GM19468 (cell line): ENCODE measurements at regions not wholly inside any gene's neighbourhood (a gene's known extent, or its start where the extent isn't known, plus 50 kb on each side); places are given as distances from the start of the nearest gene placed in this dataset.
"Not testable (repeated sequence)": the region's sequence is repeated elsewhere in the genome, so short reads cannot be mapped to it uniquely, and the experiment has no call there.

Experiments used
- ATAC-seq: cut with Tn5 transposase; IDR thresholded peaks from one replicate; pipeline ENCODE4 v1.9.1; 2021; ENCODE audit warnings: mild to moderate bottlenecking, moderate library complexity, moderate number of reproducible peaks; ENCODE audit not compliant: unreplicated experiment; ENCODE audit errors: extremely low read depth

DNA sequence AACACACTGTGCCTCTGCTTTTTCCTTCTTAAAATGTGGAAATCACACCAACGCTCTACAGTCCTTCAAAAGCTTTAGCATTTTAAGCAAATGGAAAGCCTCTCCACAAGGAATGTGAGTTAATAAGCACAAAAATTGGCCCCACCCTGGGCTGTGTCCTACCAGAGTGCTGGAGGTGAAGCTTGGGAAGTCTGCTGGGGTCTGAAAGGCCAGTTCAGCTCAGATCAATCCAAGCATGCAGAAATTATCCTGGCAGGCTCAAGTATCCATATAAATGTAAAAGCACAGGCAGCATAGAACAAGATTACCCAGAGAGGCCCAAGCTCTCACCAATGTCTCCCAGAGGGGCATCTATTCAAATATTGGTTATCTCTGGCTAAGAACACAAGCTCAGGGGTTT lies 98.5 kb downstream of the ESM1 start:
- no peak for ATAC-seq

DNA sequence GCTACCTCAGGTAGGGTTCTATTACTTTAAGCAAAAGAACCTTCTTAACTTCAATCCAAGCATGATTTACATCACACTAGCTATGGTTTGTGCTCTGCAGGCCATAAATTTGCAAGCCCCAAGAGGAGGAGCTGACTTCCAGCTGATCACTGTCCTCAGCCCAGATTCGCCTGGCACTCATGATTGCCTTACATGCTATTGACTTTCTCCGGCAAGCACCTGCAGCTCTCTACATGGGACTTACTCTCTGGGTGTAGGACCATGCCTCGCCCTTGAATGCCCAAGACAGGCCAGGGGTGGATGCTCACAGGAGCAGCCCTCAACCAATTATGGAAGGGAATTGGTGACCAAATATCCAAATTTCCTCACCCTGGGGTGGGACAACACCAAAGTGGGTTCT lies 99.8 kb downstream of the ESM1 start:
- no peak for ATAC-seq

DNA sequence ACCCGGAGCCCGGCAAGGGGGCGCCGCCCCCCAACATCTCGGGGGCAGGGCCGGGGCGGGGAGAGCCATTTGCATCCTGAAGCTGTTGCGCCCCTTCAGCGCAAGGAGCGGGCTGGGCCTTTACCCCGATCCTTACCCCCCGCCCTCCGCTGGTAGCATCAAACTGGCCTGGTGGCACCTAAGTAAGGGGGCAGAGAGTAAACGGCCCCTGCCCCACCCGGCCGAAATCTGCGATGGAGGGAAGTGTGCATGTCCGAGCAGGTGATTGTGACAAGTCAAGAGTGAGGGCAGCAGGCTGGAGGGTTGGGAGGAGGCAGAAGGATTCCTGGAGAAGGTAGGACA lies 101.2 kb downstream of the ESM1 start:
- ATAC-seq, result no peak

DNA sequence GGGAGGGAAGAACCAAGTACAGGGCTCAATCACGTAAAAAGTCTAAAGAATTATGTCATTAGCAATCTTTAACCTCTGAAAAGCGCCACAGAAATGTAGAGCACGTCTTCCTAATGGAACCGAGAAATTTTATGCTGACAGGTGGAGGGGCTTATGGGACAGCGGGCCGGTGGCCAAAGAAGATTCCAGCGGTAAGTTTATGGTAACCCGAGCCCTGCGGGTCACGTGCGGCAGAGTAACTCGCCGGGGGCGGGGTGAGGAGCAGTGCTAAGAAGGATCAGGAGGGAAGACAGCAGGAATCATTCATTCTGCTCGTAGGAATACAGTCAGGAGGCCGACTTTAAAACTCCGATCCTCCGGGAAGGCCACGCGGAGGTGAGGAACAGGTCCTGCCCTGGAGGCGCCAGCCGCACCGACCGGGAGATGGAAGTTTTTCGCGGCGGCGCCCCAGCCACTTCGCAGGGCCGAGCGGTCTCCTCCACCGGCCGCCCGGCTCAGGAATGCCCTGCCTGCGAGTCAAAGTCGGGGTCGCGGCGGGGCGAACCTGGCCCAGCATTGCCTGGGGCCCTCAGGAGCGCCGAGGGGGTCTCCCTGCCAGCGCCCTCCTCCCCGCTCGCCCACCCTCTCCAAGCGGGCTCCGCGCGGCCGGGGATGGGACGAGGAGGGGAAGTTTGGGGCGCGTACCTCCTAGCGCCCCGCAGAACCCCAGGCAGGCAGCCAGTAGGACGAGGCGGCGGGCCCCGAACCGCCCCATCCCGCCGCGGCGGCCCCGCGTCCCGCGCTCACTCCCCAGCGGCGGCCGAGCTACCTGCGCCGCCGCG lies 101.8 kb downstream of the ESM1 start:
- no peak for ATAC-seq

DNA sequence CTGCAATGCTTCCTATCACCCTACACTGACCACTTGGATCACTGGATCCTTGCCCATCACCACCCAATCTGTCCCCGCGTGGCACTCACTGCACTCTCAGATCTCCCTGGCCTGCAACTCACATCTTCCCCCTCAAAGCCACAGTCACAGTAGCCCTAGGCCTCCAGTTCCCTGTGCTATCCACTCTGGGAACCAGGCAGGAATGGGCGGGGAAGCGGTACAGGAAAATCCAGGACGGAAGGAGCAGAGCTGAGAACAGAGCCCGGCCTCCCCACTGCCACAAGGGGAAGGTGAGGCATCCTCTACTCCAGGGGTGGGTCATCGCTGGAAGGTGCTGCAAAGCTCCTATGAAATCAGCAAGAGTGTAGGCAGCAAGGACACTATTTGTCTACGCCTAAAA lies 102.6 kb downstream of the ESM1 start:
- ATAC-seq, result no peak

DNA sequence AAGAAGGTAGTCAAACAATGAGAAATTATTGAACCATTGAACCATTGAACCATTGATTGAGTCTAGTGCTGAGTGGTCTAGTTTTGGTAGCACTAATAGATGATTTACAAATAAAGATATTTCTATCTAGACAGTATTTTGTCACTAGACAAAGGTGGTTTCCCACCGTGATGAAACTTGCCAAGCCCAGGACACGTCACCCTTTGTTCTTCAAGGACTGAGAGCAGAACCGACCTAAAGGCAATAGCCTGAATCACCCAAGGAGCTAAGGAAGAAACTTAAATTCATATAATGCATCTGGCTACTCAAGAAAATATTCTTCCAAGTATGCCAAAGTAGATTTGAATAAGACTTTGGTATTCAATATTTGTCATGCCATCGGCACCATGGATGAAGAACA lies 103.3 kb downstream of the ESM1 start:
- ATAC-seq, result no peak

DNA sequence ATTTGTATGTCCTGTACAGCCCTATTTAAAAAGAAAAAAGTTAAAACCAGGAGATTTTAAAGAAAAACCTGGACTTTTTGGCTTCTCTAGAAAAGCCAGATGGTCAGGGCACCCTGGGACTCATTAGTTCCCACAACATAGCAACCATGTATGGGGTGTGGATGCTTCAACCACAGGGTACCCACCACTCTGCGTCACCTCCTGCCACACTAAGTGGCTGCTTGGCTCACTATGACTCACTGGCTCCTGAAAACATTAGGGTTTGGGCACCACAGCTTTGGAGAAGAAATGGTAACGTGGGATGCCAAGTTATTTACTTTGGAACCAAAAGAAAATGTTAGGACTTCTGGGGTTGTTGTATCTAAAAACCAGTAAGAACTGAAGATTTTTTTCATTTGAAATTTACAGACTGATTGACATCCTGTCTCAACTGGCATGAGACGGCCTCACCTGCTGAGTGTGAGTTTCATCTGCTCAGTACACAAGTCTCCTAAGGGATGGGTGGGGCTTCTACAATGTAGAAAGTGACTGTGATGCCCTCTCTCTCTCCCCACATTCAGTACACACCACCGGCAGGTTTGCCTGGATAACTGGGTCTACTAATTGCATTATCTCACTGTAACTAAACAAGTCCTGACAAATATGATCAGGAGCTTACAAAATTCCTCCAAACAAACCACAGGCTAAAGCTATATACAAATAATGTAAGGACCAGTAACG lies 103.9 kb downstream of the ESM1 start:
- ATAC-seq, result no peak

DNA sequence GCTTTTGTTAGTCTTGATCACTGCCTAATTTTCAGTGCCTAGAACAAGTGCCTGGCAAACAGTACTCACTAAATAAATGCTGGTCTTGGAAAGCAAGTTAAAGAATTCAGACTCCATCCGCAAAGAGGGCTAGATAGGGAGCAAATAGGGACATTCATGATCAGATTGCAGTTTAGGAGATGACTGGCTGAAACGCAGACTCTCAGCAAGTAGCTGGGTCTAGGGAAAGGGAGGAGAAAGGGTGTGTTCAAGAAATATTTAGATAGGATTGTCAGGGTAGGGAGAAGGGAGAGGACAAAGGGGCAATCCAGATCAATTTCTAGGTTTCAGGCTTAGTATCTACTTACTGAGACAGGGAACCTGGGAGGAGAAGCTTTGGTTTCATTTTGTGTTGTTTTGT lies 108.4 kb downstream of the ESM1 start:
- no peak for ATAC-seq

DNA sequence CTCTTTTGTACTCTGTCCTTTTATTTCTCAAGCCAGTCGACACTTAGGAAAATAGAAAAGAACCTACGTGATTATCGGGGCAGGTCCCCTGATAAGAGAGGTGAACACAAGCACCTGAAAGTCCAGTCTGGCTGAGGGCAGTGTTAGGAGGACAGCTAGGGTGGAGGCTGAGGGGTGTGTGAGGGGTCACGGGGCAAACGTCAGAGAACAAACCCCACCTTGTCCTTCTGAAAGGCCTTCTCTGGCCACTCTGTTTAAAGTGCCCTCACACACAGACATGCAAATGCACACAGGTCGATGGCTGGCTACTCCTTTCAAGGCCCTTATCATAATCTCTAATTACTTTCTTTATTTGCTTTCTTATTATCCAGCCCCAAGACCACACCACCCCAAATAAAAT lies 108.8 kb downstream of the ESM1 start:
- ATAC-seq, result no peak

DNA sequence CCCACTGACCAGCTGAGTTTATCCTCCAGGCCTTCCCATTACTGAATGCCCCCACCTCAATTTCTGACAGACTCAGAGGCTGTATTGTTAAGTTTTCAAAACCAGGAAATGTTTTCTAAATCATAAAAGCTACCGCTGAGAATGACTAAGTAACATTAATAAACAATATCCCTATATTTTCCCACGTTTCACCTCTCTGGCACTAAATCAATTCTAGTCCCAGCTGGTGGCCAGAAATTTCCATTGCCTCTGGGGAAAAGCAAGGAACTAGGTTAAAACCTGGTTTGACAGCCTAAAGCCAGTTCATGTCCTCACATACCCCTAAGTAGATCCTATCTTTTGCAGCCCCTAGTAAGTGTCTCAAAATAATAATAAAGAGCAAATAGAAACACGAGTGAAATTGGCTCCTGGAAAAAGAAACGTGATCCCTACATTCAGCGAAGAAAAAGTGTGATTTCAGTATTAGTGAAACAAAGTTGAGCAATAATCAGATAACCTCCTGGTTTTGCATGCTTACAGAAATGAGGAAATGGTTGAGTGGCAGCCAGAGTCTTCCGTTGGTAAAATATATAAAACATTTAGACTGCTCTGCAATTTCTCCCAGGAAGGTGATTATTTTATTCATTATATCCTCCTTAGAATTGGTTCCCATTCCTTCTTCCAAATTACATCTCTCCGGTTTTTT lies 110.9 kb downstream of the ESM1 start:
- no peak for ATAC-seq

DNA sequence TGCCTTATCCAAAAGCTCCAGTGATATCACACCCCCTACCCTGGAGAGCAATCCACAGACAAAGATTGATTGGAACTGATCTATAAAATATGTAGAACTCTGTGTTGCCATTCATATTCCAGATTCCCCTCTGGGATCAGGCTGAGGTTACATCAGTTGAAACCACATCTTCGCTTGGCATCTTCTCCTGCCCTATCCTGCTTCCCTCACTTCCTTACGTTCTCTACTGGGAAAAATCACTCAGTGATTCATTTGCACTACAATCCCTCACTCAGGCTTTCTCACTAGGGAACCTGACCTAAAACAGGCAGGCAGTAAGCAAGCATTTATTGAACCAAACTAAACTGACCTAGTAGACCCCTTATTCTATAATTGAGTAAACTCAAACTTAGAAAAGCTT lies 111.7 kb downstream of the ESM1 start:
- no peak for ATAC-seq

DNA sequence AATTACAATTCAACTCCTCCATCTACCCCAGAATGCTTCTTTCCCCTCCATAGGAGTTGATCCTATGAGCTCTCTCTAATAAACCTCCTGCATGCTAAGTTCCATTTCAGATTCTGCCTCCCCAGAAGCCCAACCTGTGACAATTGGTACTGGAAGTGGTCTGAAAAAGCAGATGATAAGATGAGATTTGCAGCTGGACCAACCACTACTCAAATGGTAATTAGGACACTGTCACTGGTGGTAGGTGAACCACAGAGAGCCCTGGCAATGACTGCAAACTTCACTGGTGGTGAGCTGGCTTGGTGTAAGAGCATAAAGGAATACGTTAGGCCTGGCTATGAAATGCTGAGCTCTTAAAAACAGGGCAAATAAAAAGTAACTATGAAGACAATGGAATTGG lies 112.6 kb downstream of the ESM1 start:
- no peak for ATAC-seq

DNA sequence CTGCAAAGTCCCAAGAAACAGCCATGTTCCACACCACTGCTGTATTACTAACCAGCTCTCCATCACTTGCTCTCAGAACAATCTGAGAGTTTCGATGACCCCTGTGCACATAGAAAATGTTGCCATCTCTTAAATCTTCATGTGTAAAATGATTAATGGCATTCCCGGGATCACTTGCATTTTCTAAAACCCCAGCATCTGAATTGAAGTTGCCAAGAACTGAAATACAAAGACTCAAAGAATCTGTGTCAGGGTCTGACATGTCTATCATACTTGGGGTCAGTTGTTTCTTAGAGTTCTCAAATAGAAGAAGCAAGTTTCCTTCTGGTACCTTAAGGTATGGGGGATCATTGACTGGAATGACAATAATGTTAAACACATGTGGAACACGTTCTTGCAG lies 115.1 kb downstream of the ESM1 start:
- ATAC-seq, result no peak

DNA sequence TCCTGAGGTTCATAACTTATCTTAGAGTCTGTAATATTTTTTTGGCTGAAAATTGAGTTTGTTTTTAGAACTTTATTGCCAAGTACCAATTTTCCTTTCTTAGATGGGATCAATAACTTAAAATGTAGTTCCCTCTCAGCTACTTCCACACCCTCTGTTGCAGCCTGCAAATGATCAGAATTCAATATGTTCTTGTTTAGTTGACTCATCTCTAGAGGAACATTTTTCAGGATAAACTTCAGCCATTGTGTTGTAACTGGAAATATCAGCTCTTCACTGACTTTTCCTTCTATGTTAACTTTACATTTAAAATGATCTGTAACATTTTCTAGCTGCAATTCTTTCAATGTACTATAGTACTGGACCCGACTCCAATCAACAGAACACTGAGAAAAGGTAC lies 115.7 kb downstream of the ESM1 start:
- ATAC-seq, result no peak

DNA sequence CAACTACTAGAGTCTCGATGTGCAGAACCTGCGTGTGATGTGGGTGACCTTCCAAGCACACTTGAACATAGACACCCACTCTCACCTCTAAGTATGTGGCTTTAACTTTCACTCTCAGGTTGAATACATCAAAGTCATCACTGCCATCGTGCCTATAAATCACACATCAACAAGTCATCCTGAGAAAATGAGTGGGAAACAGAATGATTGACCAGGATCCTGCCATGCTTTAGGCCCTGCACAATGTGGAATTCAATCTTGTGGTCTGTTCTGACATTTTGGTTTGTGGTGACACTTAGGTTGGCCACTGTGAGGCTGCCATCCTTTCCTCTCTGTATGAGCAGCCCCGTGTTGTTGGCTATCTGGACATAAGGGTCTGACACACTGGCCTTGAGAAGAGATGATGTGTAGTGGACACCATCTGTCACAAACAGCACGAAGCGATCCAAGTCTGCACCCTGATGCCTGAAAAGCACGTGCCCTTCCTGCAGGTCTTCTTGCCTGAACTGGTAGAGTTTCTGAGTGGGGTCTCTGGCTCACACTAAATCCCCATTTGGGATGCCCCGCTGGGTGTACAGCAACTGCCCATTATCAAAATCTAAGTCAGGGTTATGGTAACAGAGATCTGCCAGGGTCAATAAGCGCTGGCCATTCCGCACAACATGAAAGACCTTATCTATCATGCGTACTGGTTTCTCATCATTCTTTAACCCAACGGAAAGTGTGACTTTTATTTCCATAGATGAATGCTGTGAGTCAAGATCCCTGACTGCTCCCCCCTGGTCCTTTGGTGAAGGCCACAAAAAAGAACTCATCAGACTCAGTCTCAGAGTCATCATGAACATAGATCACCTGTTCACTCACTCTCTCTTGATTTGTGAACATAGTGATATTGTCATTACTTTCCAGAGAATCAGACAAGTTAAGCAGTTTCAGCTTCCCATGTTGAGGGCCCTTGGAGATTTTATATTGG lies 116.6 kb downstream of the ESM1 start:
- no peak for ATAC-seq

DNA sequence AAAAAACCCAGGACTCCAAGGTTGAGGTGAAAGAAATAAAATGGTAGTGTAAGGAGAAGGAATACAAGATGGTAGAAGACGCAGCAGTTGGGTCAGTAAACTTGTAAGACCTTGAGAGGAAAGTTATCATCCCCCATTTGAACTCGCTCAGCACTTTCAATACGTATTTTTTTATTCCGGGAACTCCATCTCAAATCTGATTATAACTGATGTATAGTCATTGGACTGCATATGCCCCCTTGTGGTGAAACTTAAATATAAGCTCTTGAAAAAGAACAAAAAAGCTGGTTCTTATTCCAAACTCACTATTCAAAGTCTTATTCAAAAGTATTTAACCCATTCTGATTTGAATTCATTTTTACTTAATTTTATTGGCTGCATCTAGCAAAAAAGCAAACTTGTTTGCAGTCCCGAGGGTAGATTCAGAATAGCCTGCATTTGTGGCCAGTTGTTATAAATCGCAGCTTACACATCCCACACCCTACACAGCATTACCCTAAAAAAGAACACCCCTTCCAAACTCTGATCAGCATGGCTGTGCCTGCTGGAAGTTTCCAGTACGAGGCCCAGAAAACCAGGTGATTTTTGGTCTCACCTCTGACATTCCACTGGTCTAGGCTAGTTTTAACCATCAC lies 118.0 kb downstream of the ESM1 start:
- no peak for ATAC-seq

DNA sequence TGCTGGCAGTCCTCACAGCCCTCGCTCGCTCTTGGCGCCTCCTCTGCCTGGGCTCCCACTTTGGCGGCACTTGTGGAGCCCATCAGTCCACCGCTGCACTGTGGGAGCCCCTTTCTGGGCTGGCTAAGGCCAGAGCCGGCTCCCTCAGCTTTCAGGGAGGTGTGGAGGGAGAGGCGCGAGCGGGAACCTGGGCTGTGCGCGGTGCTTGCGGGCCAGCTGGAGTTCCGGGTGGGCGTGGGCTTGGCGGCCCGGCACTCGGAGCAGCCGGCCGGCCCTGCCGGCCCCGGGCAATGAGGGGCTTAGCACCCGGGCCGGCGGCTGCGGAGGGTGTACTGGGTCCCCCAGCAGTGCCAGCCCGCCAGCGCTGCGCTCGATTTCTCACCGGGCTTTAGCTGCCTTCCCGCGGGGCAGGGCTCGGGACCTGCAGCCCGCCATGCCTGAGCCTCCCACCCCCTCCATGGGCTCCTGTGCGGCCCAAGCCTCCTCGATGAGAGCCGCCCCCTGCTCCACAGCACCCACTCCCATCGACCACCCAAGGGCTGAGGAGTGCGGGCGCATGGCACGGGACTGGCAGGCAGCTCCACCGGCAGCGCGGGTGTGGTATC lies 120.4 kb downstream of the ESM1 start:
- ATAC-seq, result not testable (repeated sequence)

DNA sequence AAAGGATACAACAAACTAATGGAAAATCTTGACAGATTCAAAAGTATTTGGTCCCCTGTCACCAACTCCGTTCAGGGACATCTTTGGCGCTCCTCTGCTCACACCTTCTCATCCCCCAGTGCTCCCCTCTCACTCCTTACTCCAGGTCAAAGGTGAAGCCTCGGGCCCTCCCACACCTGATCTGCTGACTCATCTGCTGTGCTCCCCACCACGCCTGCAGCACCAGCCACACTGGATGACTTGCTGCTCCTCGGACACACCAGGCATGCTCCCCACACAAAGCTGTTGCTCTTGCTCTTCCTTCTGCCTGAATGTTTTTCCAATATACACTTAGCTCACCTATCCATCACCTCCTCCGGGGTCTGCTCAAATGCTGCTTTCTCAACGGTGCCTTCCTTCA lies 123.4 kb downstream of the ESM1 start:
- no peak for ATAC-seq

DNA sequence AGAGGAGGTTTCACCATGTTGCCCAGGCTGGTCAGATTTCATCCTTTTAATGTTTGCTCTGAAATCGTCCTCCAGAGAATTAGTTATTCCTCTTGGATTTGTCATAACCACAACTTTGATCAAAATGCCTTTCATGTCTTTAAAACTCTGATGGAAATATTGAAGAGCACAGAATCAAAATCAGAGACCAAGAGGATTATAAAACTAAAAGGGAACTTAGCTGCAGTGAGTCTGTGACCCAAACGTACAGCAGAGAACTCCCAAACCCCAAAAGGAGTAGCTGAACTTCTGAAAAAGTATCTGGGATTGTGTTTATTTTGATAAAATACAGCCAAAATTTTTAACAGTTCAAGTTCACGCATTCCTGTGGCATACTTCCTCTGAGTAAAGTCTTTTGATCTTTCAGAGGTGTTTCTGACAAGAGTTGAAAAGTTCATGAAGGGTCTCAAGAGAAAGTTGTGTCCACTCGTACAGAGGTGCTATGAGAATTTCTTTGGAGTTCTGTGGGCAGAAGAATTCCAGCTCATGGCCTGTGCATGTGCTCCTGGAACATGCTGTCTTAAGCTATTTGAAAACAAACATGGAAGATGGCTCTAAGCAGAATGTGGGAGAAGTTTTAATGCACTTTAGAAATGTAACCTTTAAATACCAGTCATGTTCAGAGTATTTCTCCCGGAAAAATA lies 124.0 kb downstream of the ESM1 start:
- no peak for ATAC-seq
